IPS-18a (cell line): ENCODE measurements at regions not wholly inside any gene's neighbourhood (a gene's known extent, or its start where the extent isn't known, plus 50 kb on each side); places are given as distances from the start of the nearest gene placed in this dataset.

Experiments used
- H3K27ac ChIP-seq: one replicate; pipeline ENCODE4 v1.5.1; 2013; ENCODE audit warnings: low read length
- H3K27me3 ChIP-seq: one replicate; pipeline ENCODE4 v1.6.1; 2013; ENCODE audit warnings: mild to moderate bottlenecking, low read length; ENCODE audit not compliant: control insufficient read depth, insufficient read depth
- H3K36me3 ChIP-seq: one replicate; pipeline ENCODE4 v1.6.1; 2013; ENCODE audit warnings: low read depth, low read length; ENCODE audit not compliant: control insufficient read depth
- H3K4me1 ChIP-seq: one replicate; pipeline ENCODE4 v1.6.1; 2013; ENCODE audit warnings: low read depth, low read length; ENCODE audit not compliant: control insufficient read depth
- H3K4me3 ChIP-seq: one replicate; pipeline ENCODE4 v1.5.1; 2013; ENCODE audit warnings: low read length
- H3K9ac ChIP-seq: one replicate; pipeline ENCODE4 v1.6.1; 2013; ENCODE audit warnings: mild to moderate bottlenecking, low read length, moderate library complexity
- H3K9me3 ChIP-seq: one replicate; pipeline ENCODE4 v1.6.1; 2013; ENCODE audit warnings: low read depth, low read length; ENCODE audit not compliant: control insufficient read depth

DNA sequence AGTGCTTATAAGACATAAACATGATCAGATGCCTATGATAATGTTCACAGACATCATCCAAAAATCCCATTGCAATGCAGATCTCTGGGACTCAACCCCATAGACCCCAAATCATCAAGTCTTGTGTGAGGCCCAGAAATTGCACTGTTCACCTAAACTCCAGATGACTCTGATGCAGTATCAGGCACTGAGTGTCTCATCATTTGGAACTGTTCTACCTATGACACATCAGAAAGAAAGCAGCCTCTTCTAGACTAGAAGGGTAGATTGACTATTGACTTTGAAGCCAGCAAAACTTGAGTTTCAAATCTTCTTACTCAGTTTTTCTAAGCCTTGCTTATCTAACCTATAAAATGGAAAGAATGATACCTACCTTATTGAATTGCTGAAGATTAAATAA lies 58.7 kb upstream of the PAPPA start:
- Histone ChIP-seq H3K36me3 (no peaks in the 10 kb centered on the region), H3K9ac (no peak overlapping the region)

DNA sequence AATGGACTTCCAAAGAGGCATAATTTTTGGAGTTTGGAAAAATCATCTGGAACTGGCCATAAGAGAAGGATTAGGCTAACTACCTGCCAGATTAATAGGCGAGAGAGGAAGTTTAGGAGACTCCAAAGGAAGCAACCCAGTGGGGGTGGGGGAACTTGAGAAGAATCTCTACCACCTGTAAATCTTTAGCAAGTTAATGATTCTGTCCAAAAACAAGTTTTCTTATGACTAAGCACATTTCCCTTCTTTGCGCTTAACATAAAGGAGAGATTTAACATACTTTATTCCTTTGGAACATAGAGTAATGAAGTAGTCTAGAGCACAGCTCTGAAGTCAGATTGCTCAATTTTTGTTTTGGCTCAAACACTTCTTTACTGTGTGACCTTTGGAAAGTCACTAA lies 58.2 kb upstream of the PAPPA start:
- Histone ChIP-seq H3K4me3 (no peak overlapping the region), H3K36me3 (no peaks in the 10 kb centered on the region), H3K9ac (no peak overlapping the region), H3K4me1 (peaks cover 7% of the 10 kb centered on the region), H3K27me3 (no peaks in the 10 kb centered on the region), H3K9me3 (no peaks in the 10 kb centered on the region), H3K27ac (no peak overlapping the region)

More for the DNA sequence above, 58.7 kb upstream of the PAPPA start:
- Histone ChIP-seq H3K9me3 (no peaks in the 10 kb centered on the region), H3K27ac (no peak overlapping the region), H3K4me3 (no peak overlapping the region), H3K4me1 (peaks cover 7% of the 10 kb centered on the region), H3K27me3 (no peaks in the 10 kb centered on the region)

GRCh38 chr9:116096046-116096445 lies 57.5 kb upstream of the PAPPA start:
- Histone ChIP-seq H3K27me3 (no peaks in the 10 kb centered on the region), H3K9ac (no peak overlapping the region), H3K27ac (no peak overlapping the region), H3K4me3 (no peak overlapping the region), H3K36me3 (no peaks in the 10 kb centered on the region), H3K4me1 (peaks cover 7% of the 10 kb centered on the region), H3K9me3 (no peaks in the 10 kb centered on the region)

DNA sequence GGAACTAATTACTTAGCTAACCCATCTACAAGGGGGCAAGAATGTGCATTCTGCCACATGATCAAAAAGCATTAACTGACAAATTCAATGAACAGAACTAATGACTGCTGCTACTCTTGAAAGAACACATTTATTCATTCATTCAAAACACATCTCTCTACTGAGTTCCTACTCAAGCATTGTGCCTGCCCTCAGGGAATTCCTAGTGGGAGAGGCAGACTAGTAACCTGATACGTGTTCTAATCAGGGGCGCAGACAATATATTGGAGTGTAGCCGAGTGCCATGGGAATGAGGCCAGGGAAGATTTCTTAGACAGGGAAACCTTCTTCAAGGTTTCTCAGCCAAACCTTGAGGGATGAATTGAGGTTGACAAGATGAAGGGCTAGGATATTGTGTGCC lies 56.7 kb upstream of the PAPPA start:
- Histone ChIP-seq H3K27me3 (no peaks in the 10 kb centered on the region), H3K27ac (no peak overlapping the region), H3K36me3 (no peaks in the 10 kb centered on the region), H3K4me3 (no peak overlapping the region), H3K9ac (no peak overlapping the region), H3K9me3 (no peaks in the 10 kb centered on the region), H3K4me1 (peaks cover 7% of the 10 kb centered on the region)

GRCh38 chr9:116098476-116098875 lies 55.1 kb upstream of the PAPPA start:
- Histone ChIP-seq H3K27ac (no peak overlapping the region), H3K9ac (no peak overlapping the region), H3K36me3 (no peaks in the 10 kb centered on the region), H3K4me3 (no peak overlapping the region), H3K27me3 (no peaks in the 10 kb centered on the region), H3K9me3 (no peaks in the 10 kb centered on the region), H3K4me1 (peaks cover 7% of the 10 kb centered on the region)

- Histone ChIP-seq H3K9ac (no peak overlapping the region), H3K36me3 (no peaks in the 10 kb centered on the region), H3K9me3 (no peaks in the 10 kb centered on the region), H3K4me1 (peaks cover 7% of the 10 kb centered on the region), H3K4me3 (no peak overlapping the region), H3K27ac (no peak overlapping the region), H3K27me3 (no peaks in the 10 kb centered on the region)
These were observed 53.8 kb upstream of the PAPPA start for GRCh38 chr9:116099821-116100220.

GRCh38 chr9:116100711-116101121 lies 52.9 kb upstream of the PAPPA start:
- no peaks in the 10 kb centered on the region for H3K36me3 ChIP-seq
- H3K9ac ChIP-seq = no peak overlapping the region
- no peak overlapping the region for H3K4me3 ChIP-seq
- no peak overlapping the region for H3K27ac ChIP-seq
- peaks cover 7% of the 10 kb centered on the region for H3K4me1 ChIP-seq
- H3K9me3 ChIP-seq = no peaks in the 10 kb centered on the region
- H3K27me3 ChIP-seq = no peaks in the 10 kb centered on the region

DNA sequence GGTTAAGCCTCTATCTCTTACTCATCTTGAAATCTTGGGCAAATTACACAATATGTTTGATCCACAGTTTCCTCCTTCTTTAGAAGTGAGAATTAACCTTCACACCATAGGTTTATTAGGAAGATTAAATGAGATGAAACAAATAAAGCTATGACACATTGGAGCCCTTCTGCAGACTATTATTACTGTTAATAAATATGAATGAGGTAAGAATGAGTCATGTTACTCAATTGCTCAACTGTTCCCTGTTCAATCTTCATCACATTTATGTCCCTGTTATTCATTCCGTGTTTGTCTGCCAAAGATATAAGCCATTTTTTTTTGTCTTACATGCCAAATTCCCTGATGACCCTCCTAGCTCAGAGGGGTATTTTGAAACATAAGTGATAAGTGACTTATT lies 52.1 kb upstream of the PAPPA start:
- Histone ChIP-seq H3K9ac (no peak overlapping the region), H3K27me3 (no peaks in the 10 kb centered on the region), H3K27ac (no peak overlapping the region), H3K4me3 (no peak overlapping the region), H3K4me1 (peaks cover 7% of the 10 kb centered on the region), H3K36me3 (no peaks in the 10 kb centered on the region), H3K9me3 (no peaks in the 10 kb centered on the region)

GRCh38 chr9:116102596-116102995 lies 51.0 kb upstream of the PAPPA start:
- no peaks in the 10 kb centered on the region for H3K36me3 ChIP-seq
- H3K9me3 ChIP-seq = no peaks in the 10 kb centered on the region
- no peak overlapping the region for H3K27ac ChIP-seq
- H3K4me3 ChIP-seq = no peak overlapping the region
- H3K27me3 ChIP-seq = no peaks in the 10 kb centered on the region
- no peak overlapping the region for H3K9ac ChIP-seq
- H3K4me1 ChIP-seq = no peaks in the 10 kb centered on the region
